Spleen (tissue), 11 donors: ENCODE measurements at regions not wholly inside any gene's neighbourhood (a gene's known extent, or its start where the extent isn't known, plus 50 kb on each side); places are given as distances from the start of the nearest gene placed in this dataset.

ENCODE experiments used
- DNase-seq: peaks from one replicate; pipeline ENCODE4 v3.0.0-alpha.2; 2020
- H3K27ac ChIP-seq, 8 donors: fragments of 200-600 bp; sonication (generic) in 7 of 8; 1 replicate in 4 of 8; 2 replicates in 4 of 8; pipeline versions ENCODE4 v1.5.0 to v1.8.0; 2016 to 2021; ENCODE audit warnings: inconsistent platforms in 4 of 8, mild to moderate bottlenecking in 4 of 8, moderate library complexity in 1 of 8
- H3K27me3 ChIP-seq, 7 donors: fragments of 200-600 bp; sonication (generic) in 6 of 7; replicated peaks in 1 of 7; 1 replicate in 4 of 7; 2 replicates in 3 of 7; pipeline versions ENCODE4 v1.5.0 to v1.8.0; 2016 to 2021; ENCODE audit warnings: inconsistent platforms in 3 of 7, mild to moderate bottlenecking in 1 of 7
- H3K36me3 ChIP-seq, 6 donors: fragments of 200-600 bp; sonication (generic) in 5 of 6; 1 replicate in 4 of 6; 2 replicates in 2 of 6; pipeline versions ENCODE4 v1.5.0 to v1.8.0; 2016 to 2021; ENCODE audit warnings: inconsistent platforms in 2 of 6
- H3K4me1 ChIP-seq, 6 donors: fragments of 200-600 bp; sonication (generic) in 5 of 6; 1 replicate in 3 of 6; 2 replicates in 3 of 6; pipeline versions ENCODE4 v1.5.0 to v1.8.0; 2016 to 2021; ENCODE audit warnings: inconsistent platforms in 3 of 6
- H3K4me3 ChIP-seq, 8 donors: fragments of 200-600 bp; sonication (generic) in 7 of 8; 1 replicate in 4 of 8; 2 replicates in 4 of 8; pipeline versions ENCODE4 v1.5.0 to v1.8.0; 2016 to 2021; ENCODE audit warnings: inconsistent platforms in 4 of 8, mild to moderate bottlenecking in 4 of 8, moderate library complexity in 2 of 8
- H3K9me3 ChIP-seq, 8 donors: fragments of 200-600 bp; sonication (generic) in 7 of 8; 1 replicate in 4 of 8; 2 replicates in 4 of 8; pipeline versions ENCODE4 v1.5.0 to v1.8.0; 2016 to 2021; ENCODE audit warnings: inconsistent platforms in 4 of 8
- POLR2A ChIP-seq, 3 donors: fragments of 450-650 bp; IDR thresholded peaks; one replicate each; pipeline ENCODE4 v1.5.1; 2017; ENCODE audit warnings: antibody characterized with exemption in 3 of 3, mild to moderate bottlenecking in 1 of 3
- POLR2AphosphoS5 ChIP-seq, 3 donors: sonication (generic); formaldehyde crosslinking; IDR thresholded peaks; one replicate each; pipeline ENCODE4 v1.5.1; 2017; ENCODE audit warnings: antibody characterized with exemption in 3 of 3
- WGBS, 5 donors: extraction: QIAGEN DNeasy Blood & Tissue Kit in 3 of 5; methylation state at CpG; one replicate each; pipeline versions ENCODE4 v1.1.5 to v1.1.7; 2013 to 2018; 5-methylcytosine and 5-hydroxymethylcytosine counted together
- intact Hi-C: fragments of 100-400 bp; cut with DNase I; formaldehyde crosslinking; loops from one replicate; pipeline ENCODE4 v1.15.0; 2023; ENCODE audit warnings: low total_unique reads
- TF ChIP-seq, protein P1 (sequence below), 11 experiments: fragments of 200-600 bp in 7 of 11; fragments of 450-650 bp in 4 of 11; sonication (generic) in 4 of 11; IDR thresholded peaks in 8 of 11; conservative IDR thresholded peaks in 3 of 11; 1 replicate in 7 of 11; 2 replicates in 4 of 11; pipeline versions ENCODE4 v1.4.0 to v1.8.0; 2016 to 2021; ENCODE audit warnings: antibody characterized with exemption in 11 of 11, inconsistent platforms in 4 of 11, mild to moderate bottlenecking in 1 of 11
- donor health status: healthy with polysubstance abuse.
- donor health status: DM: no; HTN: no; CAD: no; lungs with moderate emphysema.
- donor health status: DM: no; HTN: no; CAD: no.
- donor health status: Bipolar disorder and iron deficiency.
- donor health status: healthy.
- donor health status: DM: no; HTN: no; CAD: no.
- donor health status: DM: yes; HTN: yes; CAD: no.

GRCh38 chr4:27928761-27929540 is 1068.3 kb downstream of the STIM2 start:
- Histone ChIP-seq H3K27ac (no peak overlapping the region), H3K36me3 (no peaks in the 10 kb centered on the region), H3K27me3 (no peaks in the 10 kb centered on the region), H3K4me3 (no peak overlapping the region), H3K9me3 (no peaks in the 10 kb centered on the region), H3K4me1 (no peaks in the 10 kb centered on the region)
- TF ChIP-seq POLR2A (IDR thresholded peaks at IDR 0.05) = no peak
- 71 to 87% (median 77%) methylated on average over 4 of the region's 4 CpGs for WGBS, 5 donors
- DNase-seq = no peak
- intact Hi-C loops = no loop called here

DNA sequence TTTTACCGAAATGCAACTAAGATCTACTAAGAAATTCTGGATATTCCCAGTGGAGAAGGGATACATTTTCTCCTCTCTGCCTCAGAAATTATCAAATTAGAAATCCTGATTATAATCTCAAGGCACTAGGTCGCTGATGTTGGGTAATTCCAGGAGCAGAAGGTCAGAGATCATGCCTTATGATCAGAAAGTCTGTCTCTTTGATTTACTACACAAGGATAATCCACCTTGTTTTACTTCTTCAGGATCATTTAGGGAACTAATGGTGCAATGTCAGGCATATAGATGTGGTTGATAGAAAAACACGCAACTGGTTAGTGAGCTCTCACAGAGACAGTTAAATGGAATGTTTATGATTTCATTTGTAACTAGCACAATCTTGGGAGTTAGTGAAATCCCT is 1069.7 kb downstream of the STIM2 start:
- intact Hi-C loops = no loop called here
- Histone ChIP-seq H3K27me3 (no peaks in the 10 kb centered on the region), H3K36me3 (no peaks in the 10 kb centered on the region), H3K27ac (no peak overlapping the region), H3K4me1 (no peaks in the 10 kb centered on the region), H3K9me3 (no peaks in the 10 kb centered on the region), H3K4me3 (no peak overlapping the region)
- no peak for DNase-seq
- TF ChIP-seq POLR2A (IDR thresholded peaks at IDR 0.05) = no peak
- TF ChIP-seq, protein P1, sequence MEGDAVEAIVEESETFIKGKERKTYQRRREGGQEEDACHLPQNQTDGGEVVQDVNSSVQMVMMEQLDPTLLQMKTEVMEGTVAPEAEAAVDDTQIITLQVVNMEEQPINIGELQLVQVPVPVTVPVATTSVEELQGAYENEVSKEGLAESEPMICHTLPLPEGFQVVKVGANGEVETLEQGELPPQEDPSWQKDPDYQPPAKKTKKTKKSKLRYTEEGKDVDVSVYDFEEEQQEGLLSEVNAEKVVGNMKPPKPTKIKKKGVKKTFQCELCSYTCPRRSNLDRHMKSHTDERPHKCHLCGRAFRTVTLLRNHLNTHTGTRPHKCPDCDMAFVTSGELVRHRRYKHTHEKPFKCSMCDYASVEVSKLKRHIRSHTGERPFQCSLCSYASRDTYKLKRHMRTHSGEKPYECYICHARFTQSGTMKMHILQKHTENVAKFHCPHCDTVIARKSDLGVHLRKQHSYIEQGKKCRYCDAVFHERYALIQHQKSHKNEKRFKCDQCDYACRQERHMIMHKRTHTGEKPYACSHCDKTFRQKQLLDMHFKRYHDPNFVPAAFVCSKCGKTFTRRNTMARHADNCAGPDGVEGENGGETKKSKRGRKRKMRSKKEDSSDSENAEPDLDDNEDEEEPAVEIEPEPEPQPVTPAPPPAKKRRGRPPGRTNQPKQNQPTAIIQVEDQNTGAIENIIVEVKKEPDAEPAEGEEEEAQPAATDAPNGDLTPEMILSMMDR (IDR thresholded peaks at IDR 0.05 in 8 of 11, conservative IDR thresholded peaks at IDR 0.05 in 3 of 11) = no peak
- no peak for TF ChIP-seq POLR2AphosphoS5 (IDR thresholded peaks at IDR 0.05)
- WGBS, 5 donors = 59 to 79% (median 63%) methylated on average over 3 of the region's 3 CpGs

GRCh38 chr4:27930976-27931375 is 1070.3 kb downstream of the STIM2 start:
- 90 to 98% (median 95%) methylated on average over 1 of the region's 1 CpG for WGBS, 5 donors
- TF ChIP-seq, protein P1 (IDR thresholded peaks at IDR 0.05 in 8 of 11, conservative IDR thresholded peaks at IDR 0.05 in 3 of 11) = no peak
- TF ChIP-seq POLR2A (IDR thresholded peaks at IDR 0.05) (no peak), POLR2AphosphoS5 (IDR thresholded peaks at IDR 0.05) (no peak)
- H3K9me3 ChIP-seq = no peaks in the 10 kb centered on the region
- H3K4me1 ChIP-seq = no peaks in the 10 kb centered on the region
- DNase-seq = no peak
- intact Hi-C loops = no loop called here
- H3K36me3 ChIP-seq = no peaks in the 10 kb centered on the region
- H3K4me3 ChIP-seq = no peak overlapping the region
- no peaks in the 10 kb centered on the region for H3K27me3 ChIP-seq
- no peak overlapping the region for H3K27ac ChIP-seq

DNA sequence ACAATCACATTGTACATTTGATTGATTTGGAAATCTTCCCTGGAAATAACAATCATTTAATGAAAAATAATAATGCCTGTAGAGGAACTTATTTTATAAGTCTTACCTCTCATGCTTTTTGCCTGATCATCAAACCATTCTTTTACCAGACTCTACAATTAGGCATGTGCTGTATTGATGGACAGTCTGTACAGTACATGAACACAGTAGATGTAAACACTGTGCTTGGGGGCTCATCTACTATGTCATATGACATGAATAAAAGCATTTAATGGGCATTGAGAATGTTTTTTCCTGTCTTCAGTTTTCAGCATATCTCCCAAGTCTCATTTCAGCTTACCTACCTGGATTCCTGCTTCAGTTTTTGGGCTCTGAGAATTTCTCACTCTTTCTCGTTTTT is 1070.9 kb downstream of the STIM2 start:
- TF ChIP-seq POLR2A (IDR thresholded peaks at IDR 0.05) = no peak
- TF ChIP-seq POLR2AphosphoS5 (IDR thresholded peaks at IDR 0.05) = no peak
- TF ChIP-seq, protein P1 (IDR thresholded peaks at IDR 0.05 in 8 of 11, conservative IDR thresholded peaks at IDR 0.05 in 3 of 11) = no peak
- Histone ChIP-seq H3K36me3 (no peaks in the 10 kb centered on the region), H3K27ac (no peak overlapping the region), H3K4me3 (no peak overlapping the region), H3K27me3 (no peaks in the 10 kb centered on the region), H3K4me1 (no peaks in the 10 kb centered on the region), H3K9me3 (no peaks in the 10 kb centered on the region)
- DNase-seq = no peak
- WGBS, 5 donors = 41 to 61% (median 53%) methylated on average over 1 of the region's 1 CpG
- intact Hi-C loops = no loop called here
